GM12878 (cell line): ENCODE measurements at regions not wholly inside any gene's neighbourhood (a gene's known extent, or its start where the extent isn't known, plus 50 kb on each side); places are given as distances from the start of the nearest gene placed in this dataset.

Experiments used
- ATAC-seq: fragments of 200-7000 bp; cut with Tn5 transposase; 3 replicates; pipeline ENCODE4 v1.9.1; 2020; ENCODE audit warnings: mild to moderate bottlenecking, moderate library complexity
- BruUV-seq: library from RNA; stranded (reverse); fragments of 400-500 nt; replicated peaks from 2 replicates; lab custom pipeline; 2021; lab: Mats Ljungman, UMichigan
- CTCF ChIA-PET: fragments of 300-600 bp; sonication (Branson Sonifier 250); formaldehyde crosslinking; extraction: SDS; loops from one replicate; lab custom pipeline; 2021; ENCODE audit warnings: inconsistent platforms; lab: Yijun Ruan, JAX
- POLR2A ChIA-PET: fragments of 350-600 bp; formaldehyde crosslinking; extraction: SDS; loops from one replicate; lab custom pipeline; 2021; ENCODE audit warnings: inconsistent platforms; lab: Charles Lee
- RAD21 ChIA-PET: fragments of 300-600 bp; sonication (Branson Sonifier 250); formaldehyde crosslinking; loops from one replicate; lab custom pipeline; 2023; ENCODE audit warnings: antibody characterized with exemption; ENCODE audit not compliant: unreplicated experiment; lab: Charles Lee
- SMC1A ChIA-PET: fragments of 300-600 bp; sonication (Branson Sonifier 250); formaldehyde crosslinking; loops from one replicate; lab custom pipeline; 2023; ENCODE audit not compliant: unreplicated experiment, uncharacterized antibody; lab: Charles Lee
- DNase-seq: peaks from one replicate; pipeline ENCODE4 v3.0.0-alpha.2; 2011; ENCODE audit warnings: low read depth, low spot score
- FAIRE-seq: peaks from 3 replicates; lab custom pipeline; 2011; peaks lifted over from hg19 to GRCh38; lab: Jason Lieb, UNC
- H2AFZ ChIP-seq: 2 replicates; pipeline ENCODE4 v1.6.0; 2011; ENCODE audit warnings: low read depth, low read length, control low read depth; ENCODE audit not compliant: control insufficient read depth
- H3K27ac ChIP-seq: 2 replicates; pipeline ENCODE4 v1.5.1; 2011; ENCODE audit warnings: control low read depth; ENCODE audit not compliant: control insufficient read depth, insufficient read depth
- H3K27me3 ChIP-seq, 2 experiments: replicated peaks in 1 of 2; 2 replicates each; pipeline versions ENCODE4 v1.6.0 to v1.6.1; 2011; ENCODE audit warnings: low read length in 1 of 2; ENCODE audit not compliant: control insufficient read depth in 2 of 2, insufficient read depth in 2 of 2
- H3K36me3 ChIP-seq, 2 experiments: 2 replicates each; pipeline ENCODE4 v1.5.1; 2011; ENCODE audit warnings: low read length in 1 of 2; ENCODE audit not compliant: control insufficient read depth in 2 of 2, insufficient read depth in 2 of 2
- H3K4me1 ChIP-seq: 2 replicates; pipeline ENCODE4 v1.6.1; 2011; ENCODE audit warnings: mild to moderate bottlenecking, low read length, moderate library complexity, mixed read lengths; ENCODE audit not compliant: control insufficient read depth, insufficient read depth
- H3K4me2 ChIP-seq: 2 replicates; pipeline ENCODE4 v1.6.0; 2011; ENCODE audit warnings: control low read depth; ENCODE audit not compliant: control insufficient read depth, insufficient read depth
- H3K4me3 ChIP-seq: fragments of 200-600 bp; sonication (generic); 2 replicates; pipeline ENCODE4 v1.5.1; 2016
- H3K79me2 ChIP-seq: 2 replicates; pipeline ENCODE4 v1.6.0; 2011; ENCODE audit warnings: low read length; ENCODE audit not compliant: control insufficient read depth, insufficient read depth
- H3K9ac ChIP-seq: 2 replicates; pipeline ENCODE4 v1.8.0; 2011; ENCODE audit warnings: low read length, control low read depth, mixed read lengths; ENCODE audit not compliant: control insufficient read depth, insufficient read depth
- H3K9me3 ChIP-seq: replicated peaks from 3 replicates; pipeline ENCODE4 v1.5.1; 2011; ENCODE audit warnings: mild to moderate bottlenecking, low read length; ENCODE audit not compliant: control insufficient read depth, insufficient read depth
- H4K20me1 ChIP-seq: 2 replicates; pipeline ENCODE4 v1.6.0; 2011; ENCODE audit not compliant: control insufficient read depth, insufficient read depth
- CHD1 ChIP-seq: IDR thresholded peaks from 2 replicates; pipeline ENCODE4 v1.6.1; 2012; ENCODE audit warnings: low read depth, low read length, improper control_type of control experiment
- EP300 ChIP-seq, 2 experiments: fragments of 150-350 bp in 1 of 2; IDR thresholded peaks; 2 replicates each; pipeline ENCODE4 v1.6.1; 2011 to 2012; ENCODE audit warnings: low read depth in 2 of 2, low read length in 2 of 2, borderline replicate concordance in 1 of 2, improper control_type of control experiment in 1 of 2, inconsistent platforms in 1 of 2; ENCODE audit not compliant: control insufficient read depth in 1 of 2
- ETV6 ChIP-seq, 2 experiments: fragments of 450-650 bp in 1 of 2; IDR thresholded peaks in 1 of 2; conservative IDR thresholded peaks in 1 of 2; 2 replicates each; pipeline ENCODE4 v1.6.1; 2014; ENCODE audit warnings: antibody characterized with exemption in 1 of 2, borderline replicate concordance in 1 of 2, low read depth in 1 of 2, mild to moderate bottlenecking in 1 of 2, moderate library complexity in 1 of 2
- JUND ChIP-seq: IDR thresholded peaks from 2 replicates; pipeline ENCODE4 v1.6.1; 2012; ENCODE audit warnings: low read depth, mild to moderate bottlenecking, low read length, improper control_type of control experiment, moderate library complexity
- NR2F1 ChIP-seq: fragments of 450-650 bp; conservative IDR thresholded peaks from 2 replicates; pipeline ENCODE4 v1.6.1; 2017; ENCODE audit warnings: mild to moderate bottlenecking
- NRF1 ChIP-seq: conservative IDR thresholded peaks from 2 replicates; pipeline ENCODE4 v1.6.1; 2011; ENCODE audit warnings: mild to moderate bottlenecking, low read depth, low read length, improper control_type of control experiment
- PAX5 ChIP-seq: IDR thresholded peaks from 2 replicates; pipeline ENCODE4 v1.6.1; 2011; ENCODE audit warnings: low read depth, low read length, borderline replicate concordance
- PBX3 ChIP-seq: IDR thresholded peaks from 2 replicates; pipeline ENCODE4 v1.6.1; 2011; ENCODE audit warnings: mild to moderate bottlenecking, low read depth, low read length, moderate library complexity; ENCODE audit not compliant: insufficient replicate concordance
- POLR2AphosphoS2 ChIP-seq: IDR thresholded peaks from 2 replicates; pipeline ENCODE4 v1.6.1; 2011; ENCODE audit warnings: low read depth, mild to moderate bottlenecking, low read length, improper control_type of control experiment, moderate library complexity
- SMARCA5 ChIP-seq: fragments of 450-650 bp; IDR thresholded peaks from 2 replicates; pipeline ENCODE4 v1.6.1; 2017; ENCODE audit warnings: mild to moderate bottlenecking
- SMC3 ChIP-seq: IDR thresholded peaks from 2 replicates; pipeline ENCODE4 v1.6.1; 2011; ENCODE audit warnings: low read length, improper control_type of control experiment, borderline replicate concordance
- SPI1 ChIP-seq: IDR thresholded peaks from 2 replicates; pipeline ENCODE4 v1.6.1; 2011; ENCODE audit warnings: low read depth, mild to moderate bottlenecking, low read length, moderate library complexity, borderline replicate concordance; ENCODE audit not compliant: insufficient read depth
- STAT3 ChIP-seq: IDR thresholded peaks from 2 replicates; pipeline ENCODE4 v1.6.1; 2011; ENCODE audit warnings: low read depth, low read length, improper control_type of control experiment
- TARDBP ChIP-seq: IDR thresholded peaks from 2 replicates; pipeline ENCODE4 v1.6.1; 2016; ENCODE audit warnings: borderline replicate concordance
- YY1 ChIP-seq: IDR thresholded peaks from 2 replicates; pipeline ENCODE4 v1.6.1; 2011; ENCODE audit warnings: low read depth, mild to moderate bottlenecking, low read length
- ZNF384 ChIP-seq: IDR thresholded peaks from 2 replicates; pipeline ENCODE4 v1.6.1; 2012; ENCODE audit warnings: low read depth, mild to moderate bottlenecking, low read length, improper control_type of control experiment, borderline replicate concordance
- WGBS: methylation state at CpG from one replicate; pipeline ENCODE4 v1.1.6; 2016; ENCODE audit warnings: low lambda C conversion rate; ENCODE audit not compliant: insufficient replicate concordance, insufficient coverage; ENCODE audit errors: missing lambda C conversion rate; 5-methylcytosine and 5-hydroxymethylcytosine counted together
- in situ Hi-C: fragments of 300-500 bp; cut with MboI; formaldehyde crosslinking; loops from 9 replicates; pipeline ENCODE4 v1.14.3; 2018; ENCODE audit warnings: mixed read lengths
- intact Hi-C: fragments of 100-400 bp; cut with micrococcal nuclease; formaldehyde crosslinking; loops from one replicate; pipeline ENCODE4 v1.14.2; 2022; ENCODE audit not compliant: unreplicated experiment

- CTCF ChIA-PET, result interaction anchor here (3.3 kb wide), 1 partner anchor 12 kb away, joined by 10 read pairs; no protein-coding TSS in a partner anchor
- Histone ChIP-seq H4K20me1 (no peaks in the 10 kb centered on the region), H3K4me2 (no peak overlapping the region), H3K4me1 (no peaks in the 10 kb centered on the region), H3K27me3 (no peaks in the 10 kb centered on the region), H3K4me3 (no peak overlapping the region), H2AFZ (no peak overlapping the region), H3K36me3 (no peaks in the 10 kb centered on the region), H3K79me2 (no peaks in the 10 kb centered on the region), H3K9ac (no peak overlapping the region), H3K9me3 (no peaks in the 10 kb centered on the region; the same call in 2 of the 3 replicates), H3K27ac (no peak overlapping the region)
- TF ChIP-seq NRF1, result no peak
- no peak for TF ChIP-seq TARDBP
- TF ChIP-seq SPI1, result no peak
- no peak for TF ChIP-seq STAT3
- TF ChIP-seq PAX5, result no peak
- no peak for TF ChIP-seq ETV6 (conservative IDR thresholded peaks at IDR 0.05 in 1 of 2, IDR thresholded peaks at IDR 0.05 in 1 of 2; ENCODE audit: borderline replicate concordance in 1 of 2, low read depth in 1 of 2)
- DNase-seq (no peak), FAIRE-seq (no peak), ATAC-seq (peak; percentile 51; the same call in 2 of the 3 replicates)
- intact Hi-C loops, result no loop called here
- RAD21 ChIA-PET, result interaction anchor here (1.3 kb wide), 1 partner anchor 16 kb away, joined by 6 read pairs; no protein-coding TSS in a partner anchor
- in situ Hi-C loops, result no loop called here
- POLR2A ChIA-PET, result no interaction called here
- SMC1A ChIA-PET, result interaction anchor here (0.9 to 3.3 kb wide), 7 partner anchors 9 to 69 kb away, joined by 3 to 12 read pairs (median 8); no protein-coding TSS in a partner anchor
- BruUV-seq, result no TSS peak
- whole genome bisulfite sequencing, result 14% methylated on average over 4 of the region's 4 CpGs
Observed at GRCh38 chr6:20335872-20336271, 65.8 kb upstream of the E2F3 start.

DNA sequence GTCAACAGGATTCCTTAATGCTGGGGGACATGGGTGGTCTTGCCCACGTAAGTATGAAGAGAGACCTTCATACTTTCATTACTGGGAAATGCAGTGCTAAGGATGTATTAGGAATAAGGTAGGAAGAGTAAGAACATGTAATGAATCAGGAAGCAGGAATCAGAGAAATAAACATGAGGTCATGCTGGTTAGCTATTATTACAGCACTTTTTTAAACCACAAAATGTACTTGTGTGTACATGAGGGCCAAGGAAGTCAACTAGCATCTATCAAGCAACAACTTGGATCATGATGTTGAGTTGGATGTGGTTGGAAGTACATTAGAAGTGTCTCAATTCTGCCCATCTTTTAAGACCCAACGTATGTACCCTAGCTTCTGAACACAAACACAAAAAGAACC, 63.5 kb upstream of the E2F3 start:
- ChIA-PET SMC1A (interaction anchor here (1.0 to 3.3 kb wide), 3 partner anchors 11 to 38 kb away, joined by 3 to 12 read pairs (median 8); no protein-coding TSS in a partner anchor), CTCF (interaction anchor here (1.0 kb wide), 1 partner anchor 190 kb away, joined by 3 read pairs; no protein-coding TSS in a partner anchor), RAD21 (no interaction called here), POLR2A (no interaction called here)
- Histone ChIP-seq H3K9ac (no peak overlapping the region), H3K4me2 (no peak overlapping the region), H2AFZ (no peak overlapping the region), H3K9me3 (no peaks in the 10 kb centered on the region), H3K4me3 (no peak overlapping the region), H3K36me3 (no peaks in the 10 kb centered on the region), H3K4me1 (no peaks in the 10 kb centered on the region), H3K27ac (no peak overlapping the region), H3K79me2 (no peaks in the 10 kb centered on the region), H4K20me1 (no peaks in the 10 kb centered on the region), H3K27me3 (no peaks in the 10 kb centered on the region)
- WGBS, result 3% methylated on average over 2 of the region's 2 CpGs
- no TSS peak for BruUV-seq
- FAIRE-seq, result no peak
- in situ Hi-C loops, result no loop called here
- DNase-seq, result no peak
- ATAC-seq, result no peak
- intact Hi-C loops, result no loop called here
- TF ChIP-seq NR2F1, result no peak
- TF ChIP-seq YY1, result no peak
- no peak for TF ChIP-seq ZNF384
- TF ChIP-seq PBX3, result no peak
- no peak for TF ChIP-seq EP300 (IDR thresholded peaks at IDR 0.05; ENCODE audit: borderline replicate concordance in 1 of 2, control insufficient read depth in 1 of 2, low read depth in 2 of 2, low read length in 2 of 2)
- no peak for TF ChIP-seq SMARCA5
- TF ChIP-seq CHD1, result no peak
- TF ChIP-seq POLR2AphosphoS2, result no peak
- no peak for TF ChIP-seq SMC3
- TF ChIP-seq JUND, result no peak
